GM12878 (cell line): ENCODE measurements at regions not wholly inside any gene's neighbourhood (a gene's known extent, or its start where the extent isn't known, plus 50 kb on each side); places are given as distances from the start of the nearest gene placed in this dataset.
"Not testable (repeated sequence)": the region's sequence is repeated elsewhere in the genome, so short reads cannot be mapped to it uniquely, and the experiment has no call there.

Experiments used
- ATAC-seq: fragments of 200-7000 bp; cut with Tn5 transposase; 3 replicates; pipeline ENCODE4 v1.9.1; 2020; ENCODE audit warnings: mild to moderate bottlenecking, moderate library complexity
- BruUV-seq: library from RNA; stranded (reverse); fragments of 400-500 nt; replicated peaks from 2 replicates; lab custom pipeline; 2021; lab: Mats Ljungman, UMichigan
- CTCF ChIA-PET: fragments of 300-600 bp; sonication (Branson Sonifier 250); formaldehyde crosslinking; extraction: SDS; loops from one replicate; lab custom pipeline; 2021; ENCODE audit warnings: inconsistent platforms; lab: Yijun Ruan, JAX
- POLR2A ChIA-PET: fragments of 350-600 bp; formaldehyde crosslinking; extraction: SDS; loops from one replicate; lab custom pipeline; 2021; ENCODE audit warnings: inconsistent platforms; lab: Charles Lee
- RAD21 ChIA-PET: fragments of 300-600 bp; sonication (Branson Sonifier 250); formaldehyde crosslinking; loops from one replicate; lab custom pipeline; 2023; ENCODE audit warnings: antibody characterized with exemption; ENCODE audit not compliant: unreplicated experiment; lab: Charles Lee
- SMC1A ChIA-PET: fragments of 300-600 bp; sonication (Branson Sonifier 250); formaldehyde crosslinking; loops from one replicate; lab custom pipeline; 2023; ENCODE audit not compliant: unreplicated experiment, uncharacterized antibody; lab: Charles Lee
- DNase-seq: peaks from one replicate; pipeline ENCODE4 v3.0.0-alpha.2; 2011; ENCODE audit warnings: low read depth, low spot score
- FAIRE-seq: peaks from 3 replicates; lab custom pipeline; 2011; peaks lifted over from hg19 to GRCh38; lab: Jason Lieb, UNC
- H2AFZ ChIP-seq: 2 replicates; pipeline ENCODE4 v1.6.0; 2011; ENCODE audit warnings: low read depth, low read length, control low read depth; ENCODE audit not compliant: control insufficient read depth
- H3K27ac ChIP-seq: 2 replicates; pipeline ENCODE4 v1.5.1; 2011; ENCODE audit warnings: control low read depth; ENCODE audit not compliant: control insufficient read depth, insufficient read depth
- H3K27me3 ChIP-seq, 2 experiments: replicated peaks in 1 of 2; 2 replicates each; pipeline versions ENCODE4 v1.6.0 to v1.6.1; 2011; ENCODE audit warnings: low read length in 1 of 2; ENCODE audit not compliant: control insufficient read depth in 2 of 2, insufficient read depth in 2 of 2
- H3K36me3 ChIP-seq, 2 experiments: 2 replicates each; pipeline ENCODE4 v1.5.1; 2011; ENCODE audit warnings: low read length in 1 of 2; ENCODE audit not compliant: control insufficient read depth in 2 of 2, insufficient read depth in 2 of 2
- H3K4me1 ChIP-seq: 2 replicates; pipeline ENCODE4 v1.6.1; 2011; ENCODE audit warnings: mild to moderate bottlenecking, low read length, moderate library complexity, mixed read lengths; ENCODE audit not compliant: control insufficient read depth, insufficient read depth
- H3K4me2 ChIP-seq: 2 replicates; pipeline ENCODE4 v1.6.0; 2011; ENCODE audit warnings: control low read depth; ENCODE audit not compliant: control insufficient read depth, insufficient read depth
- H3K4me3 ChIP-seq: fragments of 200-600 bp; sonication (generic); 2 replicates; pipeline ENCODE4 v1.5.1; 2016
- H3K79me2 ChIP-seq: 2 replicates; pipeline ENCODE4 v1.6.0; 2011; ENCODE audit warnings: low read length; ENCODE audit not compliant: control insufficient read depth, insufficient read depth
- H3K9ac ChIP-seq: 2 replicates; pipeline ENCODE4 v1.8.0; 2011; ENCODE audit warnings: low read length, control low read depth, mixed read lengths; ENCODE audit not compliant: control insufficient read depth, insufficient read depth
- H3K9me3 ChIP-seq: replicated peaks from 3 replicates; pipeline ENCODE4 v1.5.1; 2011; ENCODE audit warnings: mild to moderate bottlenecking, low read length; ENCODE audit not compliant: control insufficient read depth, insufficient read depth
- H4K20me1 ChIP-seq: 2 replicates; pipeline ENCODE4 v1.6.0; 2011; ENCODE audit not compliant: control insufficient read depth, insufficient read depth
- ETV6 ChIP-seq, 2 experiments: fragments of 450-650 bp in 1 of 2; IDR thresholded peaks in 1 of 2; conservative IDR thresholded peaks in 1 of 2; 2 replicates each; pipeline ENCODE4 v1.6.1; 2014; ENCODE audit warnings: antibody characterized with exemption in 1 of 2, borderline replicate concordance in 1 of 2, low read depth in 1 of 2, mild to moderate bottlenecking in 1 of 2, moderate library complexity in 1 of 2
- MEF2A ChIP-seq: IDR thresholded peaks from 2 replicates; pipeline ENCODE4 v1.6.1; 2011; ENCODE audit warnings: low read depth, mild to moderate bottlenecking, low read length, moderate library complexity; ENCODE audit not compliant: insufficient read depth
- NBN ChIP-seq: fragments of 450-650 bp; IDR thresholded peaks from 2 replicates; pipeline ENCODE4 v1.6.1; 2016
- SIX5 ChIP-seq: IDR thresholded peaks from 2 replicates; pipeline ENCODE4 v1.6.1; 2011; ENCODE audit warnings: mild to moderate bottlenecking, low read depth, low read length, moderate library complexity; ENCODE audit not compliant: severe bottlenecking
- SMAD5 ChIP-seq: IDR thresholded peaks from 2 replicates; pipeline ENCODE4 v1.6.1; 2016; ENCODE audit warnings: antibody characterized with exemption, low read depth
- SREBF1 ChIP-seq: IDR thresholded peaks from 2 replicates; pipeline ENCODE4 v1.6.1; 2012; ENCODE audit warnings: mild to moderate bottlenecking, low read length
- TAF1 ChIP-seq: IDR thresholded peaks from 2 replicates; pipeline ENCODE4 v1.6.1; 2011; ENCODE audit warnings: mild to moderate bottlenecking, low read depth, low read length, borderline replicate concordance
- TCF12 ChIP-seq: IDR thresholded peaks from 2 replicates; pipeline ENCODE4 v1.6.1; 2011; ENCODE audit warnings: low read depth, mild to moderate bottlenecking, low read length
- USF2 ChIP-seq: IDR thresholded peaks from 2 replicates; pipeline ENCODE4 v1.6.1; 2011; ENCODE audit warnings: low read depth, low read length, improper control_type of control experiment, borderline replicate concordance
- WGBS: methylation state at CpG from one replicate; pipeline ENCODE4 v1.1.6; 2016; ENCODE audit warnings: low lambda C conversion rate; ENCODE audit not compliant: insufficient replicate concordance, insufficient coverage; ENCODE audit errors: missing lambda C conversion rate; 5-methylcytosine and 5-hydroxymethylcytosine counted together
- in situ Hi-C: fragments of 300-500 bp; cut with MboI; formaldehyde crosslinking; loops from 9 replicates; pipeline ENCODE4 v1.14.3; 2018; ENCODE audit warnings: mixed read lengths
- intact Hi-C: fragments of 100-400 bp; cut with micrococcal nuclease; formaldehyde crosslinking; loops from one replicate; pipeline ENCODE4 v1.14.2; 2022; ENCODE audit not compliant: unreplicated experiment

DNA sequence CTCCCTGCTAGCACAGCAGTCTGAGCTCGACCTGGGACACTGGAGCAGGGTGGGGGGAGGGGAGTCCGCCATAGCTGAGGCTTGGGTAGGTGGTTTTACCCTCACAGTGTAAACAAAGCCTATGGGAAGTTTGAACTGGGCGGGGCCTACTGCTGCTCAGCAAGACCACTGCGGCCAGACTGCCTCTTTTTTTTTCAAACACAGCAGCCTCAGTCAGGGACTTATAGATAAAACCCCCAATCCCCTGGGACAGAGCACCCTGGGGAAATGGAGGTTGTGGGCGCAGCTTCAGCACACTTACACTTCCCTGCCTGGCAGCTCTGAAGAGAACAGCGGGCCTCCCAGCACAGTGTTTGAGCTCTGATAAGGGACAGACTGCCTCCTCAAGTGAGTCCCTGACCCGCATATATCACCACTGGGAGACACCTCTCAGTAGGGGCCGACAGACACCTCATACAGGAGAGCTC lies 151.1 kb upstream of the APC start (continued):
- TF ChIP-seq ETV6 (conservative IDR thresholded peaks at IDR 0.05 in 1 of 2, IDR thresholded peaks at IDR 0.05 in 1 of 2; ENCODE audit: borderline replicate concordance in 1 of 2, low read depth in 1 of 2) (no peak), MEF2A (no peak), USF2 (no peak), TCF12 (no peak), SREBF1 (no peak), NBN (no peak), SIX5 (no peak), TAF1 (no peak), SMAD5 (no peak)

DNA sequence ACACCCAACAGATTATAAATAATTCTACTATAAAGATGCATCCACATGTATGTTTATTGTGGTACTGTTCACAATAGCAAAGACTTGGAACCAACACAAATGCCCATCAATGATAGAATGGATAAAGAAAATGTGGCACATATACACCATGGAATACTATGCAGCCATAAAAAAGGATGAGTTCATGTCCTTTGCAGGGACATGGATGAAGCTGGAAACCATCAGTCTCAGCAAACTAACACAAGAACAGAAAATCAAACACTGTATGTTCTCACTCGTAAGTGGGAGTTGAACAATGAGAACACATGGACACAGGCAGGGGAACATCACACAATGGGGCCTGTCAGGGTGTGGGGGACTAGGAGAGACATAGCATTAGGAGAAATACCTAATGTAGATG lies 146.8 kb upstream of the APC start:
- BruUV-seq, intact Hi-C loops, H2AFZ ChIP-seq, H3K36me3 ChIP-seq, H3K79me2 ChIP-seq, DNase-seq, H3K9ac ChIP-seq, H3K4me2 ChIP-seq, H3K27me3 ChIP-seq, H3K9me3 ChIP-seq, in situ Hi-C loops, ATAC-seq, H3K4me1 ChIP-seq, RAD21 ChIA-PET, CTCF ChIA-PET, H4K20me1 ChIP-seq, H3K27ac ChIP-seq, FAIRE-seq, SMC1A ChIA-PET, H3K4me3 ChIP-seq, POLR2A ChIA-PET: not testable (repeated sequence)
- WGBS, result 0% methylated on average over 1 of the region's 1 CpG
